ENCODE measurements at regions not wholly inside any gene's neighbourhood (a gene's known extent, or its start where the extent isn't known, plus 50 kb on each side); places are given as distances from the start of the nearest gene placed in this dataset.

- CTCF ChIA-PET: no interaction called here
- Mint-ChIP-seq H3K27me3 (ENCODE audit: low read depth) (peaks cover 95% of the 10 kb centered on the region), H3K4me3 (no peak overlapping the region), H3K36me3 (no peaks in the 10 kb centered on the region), H3K4me1 (peaks cover 24% of the 10 kb centered on the region), H3K27ac (no peak overlapping the region), H3K9me3 (no peaks in the 10 kb centered on the region)
- DNase-seq (ENCODE audit: low spot score) (no peak), ATAC-seq (no peak)
- TF ChIP-seq ZNF317 (CRISPR knock-in tag; IDR thresholded peaks at IDR 0.05; ENCODE audit: borderline replicate concordance, low read depth) (no peak), FOXP1 (CRISPR knock-in tag; IDR thresholded peaks at IDR 0.05; ENCODE audit: borderline replicate concordance) (no peak)
- POLR2A ChIA-PET: no interaction called here
These were observed 211.9 kb upstream of the FUT9 start for GRCh38 chr6:95803889-95804288.

DNA sequence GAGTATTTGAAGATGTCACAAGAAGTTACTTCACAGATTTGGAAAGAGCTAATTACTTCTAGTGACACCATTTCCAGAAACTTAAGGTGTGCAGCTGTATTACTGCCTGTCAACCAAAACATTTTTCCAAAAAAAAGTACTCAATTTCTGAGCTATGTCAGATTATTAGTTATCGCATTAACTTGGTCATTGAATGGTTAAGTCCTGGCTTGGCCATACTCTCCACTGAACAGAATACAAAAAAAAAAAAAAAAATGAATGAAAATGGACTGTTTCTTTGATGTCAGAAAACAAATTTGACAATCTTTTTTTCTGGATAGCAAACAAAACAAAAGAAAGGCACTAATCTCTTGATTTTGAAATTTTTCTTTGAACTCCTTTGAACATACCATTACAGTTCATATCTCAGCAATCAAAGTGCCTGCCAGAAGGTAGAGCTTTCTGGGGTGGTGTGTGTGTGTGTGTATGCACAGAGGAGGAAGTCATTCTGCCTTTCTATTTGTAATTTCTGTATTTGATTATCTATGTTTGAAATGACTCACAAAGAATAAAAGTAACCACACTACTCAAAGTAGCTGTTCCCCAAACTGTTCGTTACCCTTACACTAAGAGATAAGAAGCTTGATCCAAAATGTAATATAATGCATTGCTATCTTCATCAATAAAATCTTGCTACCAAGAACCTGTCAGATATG lies 210.8 kb upstream of the FUT9 start:
- no peaks in the 10 kb centered on the region for H3K36me3 Mint-ChIP-seq
- POLR2A ChIA-PET: no interaction called here
- no peaks in the 10 kb centered on the region for H3K9me3 Mint-ChIP-seq
- TF ChIP-seq ZNF317 (CRISPR knock-in tag; IDR thresholded peaks at IDR 0.05; ENCODE audit: borderline replicate concordance, low read depth) (no peak), NR1H2 (CRISPR knock-in tag; IDR thresholded peaks at IDR 0.05) (no peak), ZBTB43 (CRISPR knock-in tag; IDR thresholded peaks at IDR 0.05) (no peak), GRHL2 (CRISPR knock-in tag; IDR thresholded peaks at IDR 0.05; ENCODE audit: insufficient replicate concordance, severe bottlenecking) (no peak), ZNF423 (CRISPR knock-in tag; IDR thresholded peaks at IDR 0.05) (no peak), NR2C2 (CRISPR knock-in tag; IDR thresholded peaks at IDR 0.05) (no peak), PRRX2 (CRISPR knock-in tag; IDR thresholded peaks at IDR 0.05) (no peak), CDX4 (CRISPR knock-in tag; IDR thresholded peaks at IDR 0.05; ENCODE audit: borderline replicate concordance) (no peak), E2F1 (CRISPR knock-in tag; IDR thresholded peaks at IDR 0.05) (no peak), CREB1 (CRISPR knock-in tag; IDR thresholded peaks at IDR 0.05) (no peak), SMAD3 (CRISPR knock-in tag; IDR thresholded peaks at IDR 0.05; ENCODE audit: borderline replicate concordance) (no peak), EMX1 (CRISPR knock-in tag; IDR thresholded peaks at IDR 0.05) (no peak), ZNF671 (CRISPR knock-in tag; IDR thresholded peaks at IDR 0.05) (no peak), HMGA2 (CRISPR knock-in tag; IDR thresholded peaks at IDR 0.05) (no peak), ZNF219 (CRISPR knock-in tag; IDR thresholded peaks at IDR 0.05; ENCODE audit: borderline replicate concordance) (no peak)
- TF ChIP-seq, protein P1, sequence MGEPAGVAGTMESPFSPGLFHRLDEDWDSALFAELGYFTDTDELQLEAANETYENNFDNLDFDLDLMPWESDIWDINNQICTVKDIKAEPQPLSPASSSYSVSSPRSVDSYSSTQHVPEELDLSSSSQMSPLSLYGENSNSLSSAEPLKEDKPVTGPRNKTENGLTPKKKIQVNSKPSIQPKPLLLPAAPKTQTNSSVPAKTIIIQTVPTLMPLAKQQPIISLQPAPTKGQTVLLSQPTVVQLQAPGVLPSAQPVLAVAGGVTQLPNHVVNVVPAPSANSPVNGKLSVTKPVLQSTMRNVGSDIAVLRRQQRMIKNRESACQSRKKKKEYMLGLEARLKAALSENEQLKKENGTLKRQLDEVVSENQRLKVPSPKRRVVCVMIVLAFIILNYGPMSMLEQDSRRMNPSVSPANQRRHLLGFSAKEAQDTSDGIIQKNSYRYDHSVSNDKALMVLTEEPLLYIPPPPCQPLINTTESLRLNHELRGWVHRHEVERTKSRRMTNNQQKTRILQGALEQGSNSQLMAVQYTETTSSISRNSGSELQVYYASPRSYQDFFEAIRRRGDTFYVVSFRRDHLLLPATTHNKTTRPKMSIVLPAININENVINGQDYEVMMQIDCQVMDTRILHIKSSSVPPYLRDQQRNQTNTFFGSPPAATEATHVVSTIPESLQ (CRISPR knock-in tag; IDR thresholded peaks at IDR 0.05): no peak
- TF ChIP-seq, protein P2, sequence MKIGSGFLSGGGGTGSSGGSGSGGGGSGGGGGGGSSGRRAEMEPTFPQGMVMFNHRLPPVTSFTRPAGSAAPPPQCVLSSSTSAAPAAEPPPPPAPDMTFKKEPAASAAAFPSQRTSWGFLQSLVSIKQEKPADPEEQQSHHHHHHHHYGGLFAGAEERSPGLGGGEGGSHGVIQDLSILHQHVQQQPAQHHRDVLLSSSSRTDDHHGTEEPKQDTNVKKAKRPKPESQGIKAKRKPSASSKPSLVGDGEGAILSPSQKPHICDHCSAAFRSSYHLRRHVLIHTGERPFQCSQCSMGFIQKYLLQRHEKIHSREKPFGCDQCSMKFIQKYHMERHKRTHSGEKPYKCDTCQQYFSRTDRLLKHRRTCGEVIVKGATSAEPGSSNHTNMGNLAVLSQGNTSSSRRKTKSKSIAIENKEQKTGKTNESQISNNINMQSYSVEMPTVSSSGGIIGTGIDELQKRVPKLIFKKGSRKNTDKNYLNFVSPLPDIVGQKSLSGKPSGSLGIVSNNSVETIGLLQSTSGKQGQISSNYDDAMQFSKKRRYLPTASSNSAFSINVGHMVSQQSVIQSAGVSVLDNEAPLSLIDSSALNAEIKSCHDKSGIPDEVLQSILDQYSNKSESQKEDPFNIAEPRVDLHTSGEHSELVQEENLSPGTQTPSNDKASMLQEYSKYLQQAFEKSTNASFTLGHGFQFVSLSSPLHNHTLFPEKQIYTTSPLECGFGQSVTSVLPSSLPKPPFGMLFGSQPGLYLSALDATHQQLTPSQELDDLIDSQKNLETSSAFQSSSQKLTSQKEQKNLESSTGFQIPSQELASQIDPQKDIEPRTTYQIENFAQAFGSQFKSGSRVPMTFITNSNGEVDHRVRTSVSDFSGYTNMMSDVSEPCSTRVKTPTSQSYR (CRISPR knock-in tag; IDR thresholded peaks at IDR 0.05): no peak
- TF ChIP-seq, protein P3, sequence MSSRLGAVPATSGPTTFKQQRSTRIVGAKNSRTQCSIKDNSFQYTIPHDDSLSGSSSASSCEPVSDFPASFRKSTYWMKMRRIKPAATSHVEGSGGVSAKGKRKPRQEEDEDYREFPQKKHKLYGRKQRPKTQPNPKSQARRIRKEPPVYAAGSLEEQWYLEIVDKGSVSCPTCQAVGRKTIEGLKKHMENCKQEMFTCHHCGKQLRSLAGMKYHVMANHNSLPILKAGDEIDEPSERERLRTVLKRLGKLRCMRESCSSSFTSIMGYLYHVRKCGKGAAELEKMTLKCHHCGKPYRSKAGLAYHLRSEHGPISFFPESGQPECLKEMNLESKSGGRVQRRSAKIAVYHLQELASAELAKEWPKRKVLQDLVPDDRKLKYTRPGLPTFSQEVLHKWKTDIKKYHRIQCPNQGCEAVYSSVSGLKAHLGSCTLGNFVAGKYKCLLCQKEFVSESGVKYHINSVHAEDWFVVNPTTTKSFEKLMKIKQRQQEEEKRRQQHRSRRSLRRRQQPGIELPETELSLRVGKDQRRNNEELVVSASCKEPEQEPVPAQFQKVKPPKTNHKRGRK (CRISPR knock-in tag; IDR thresholded peaks at IDR 0.05; ENCODE audit: borderline replicate concordance): no peak
- DNase-seq (ENCODE audit: low spot score) (no peak), ATAC-seq (no peak)
- H3K4me1 Mint-ChIP-seq: peaks cover 24% of the 10 kb centered on the region
- H3K27ac Mint-ChIP-seq: no peak overlapping the region
- H3K4me3 Mint-ChIP-seq: no peak overlapping the region
- H3K27me3 Mint-ChIP-seq (ENCODE audit: low read depth): peaks cover 96% of the 10 kb centered on the region
- CTCF ChIA-PET: no interaction called here
